Stimulated activated CD4-positive, alpha-beta T cell treated with anti-CD3 and anti-CD28 coated beads, TNF-alpha, amount 100 ng/mL, for 1 hour (primary cell): ENCODE measurements at regions not wholly inside any gene's neighbourhood (a gene's known extent, or its start where the extent isn't known, plus 50 kb on each side); places are given as distances from the start of the nearest gene placed in this dataset.
"Not testable (repeated sequence)": the region's sequence is repeated elsewhere in the genome, so short reads cannot be mapped to it uniquely, and the experiment has no call there.

Experiments
- DNase-seq, 3 donors: peaks; one replicate each; pipeline ENCODE4 v3.0.0-alpha.2; 2020; ENCODE audit warnings: low read depth in 3 of 3, low spot score in 1 of 3

- no peak for DNase-seq
These were observed 249.1 kb upstream of the PGRMC2 start for GRCh38 chr4:128536746-128537145.

- DNase-seq = not testable (repeated sequence)
These were observed 247.9 kb upstream of the PGRMC2 start for GRCh38 chr4:128535510-128535909.

GRCh38 chr4:128528793-128529553 is 241.4 kb upstream of the PGRMC2 start:
- DNase-seq = no peak

GRCh38 chr4:128527946-128528576 is 240.4 kb upstream of the PGRMC2 start:
- no peak for DNase-seq

- no peak for DNase-seq
These were observed 239.7 kb upstream of the PGRMC2 start for GRCh38 chr4:128527351-128527750.

GRCh38 chr4:128525992-128526630 is 238.5 kb upstream of the PGRMC2 start:
- DNase-seq = no peak

GRCh38 chr4:128525387-128525786 is 237.8 kb upstream of the PGRMC2 start:
- no peak for DNase-seq

GRCh38 chr4:128524311-128524710 is 236.7 kb upstream of the PGRMC2 start:
- DNase-seq = no peak

- DNase-seq = no peak
These were observed 234.1 kb upstream of the PGRMC2 start for GRCh38 chr4:128521648-128522111.

- no peak for DNase-seq
These were observed 233.5 kb upstream of the PGRMC2 start for GRCh38 chr4:128521156-128521555.

- no peak for DNase-seq
These were observed 231.7 kb upstream of the PGRMC2 start for GRCh38 chr4:128519163-128519830.

GRCh38 chr4:128517739-128518510 is 230.3 kb upstream of the PGRMC2 start:
- no peak for DNase-seq

GRCh38 chr4:128517096-128517738 is 229.6 kb upstream of the PGRMC2 start:
- DNase-seq = no peak

- DNase-seq = no peak
These were observed 228.8 kb upstream of the PGRMC2 start for GRCh38 chr4:128516301-128516969.

GRCh38 chr4:128513664-128514484 is 226.3 kb upstream of the PGRMC2 start:
- DNase-seq = no peak

- no peak for DNase-seq
These were observed 225.2 kb upstream of the PGRMC2 start for GRCh38 chr4:128512767-128513322.

- no peak for DNase-seq
These were observed 224.5 kb upstream of the PGRMC2 start for GRCh38 chr4:128512161-128512560.

- no peak for DNase-seq
These were observed 223.2 kb upstream of the PGRMC2 start for GRCh38 chr4:128510850-128511249.
